Activated gamma-delta T cell treated with anti-CD3 and anti-CD28 coated beads, Interleukin-2, amount 50 U/mL, for 16 hours (primary cell): ENCODE measurements at regions not wholly inside any gene's neighbourhood (a gene's known extent, or its start where the extent isn't known, plus 50 kb on each side); places are given as distances from the start of the nearest gene placed in this dataset.

ENCODE experiments used
- DNase-seq: peaks from one replicate; pipeline ENCODE4 v3.0.0-alpha.2; 2020; ENCODE audit warnings: low read depth

- no peak for DNase-seq
These were observed 194.2 kb upstream of the CHD1 start for GRCh38 chr5:99122976-99123375.

DNA sequence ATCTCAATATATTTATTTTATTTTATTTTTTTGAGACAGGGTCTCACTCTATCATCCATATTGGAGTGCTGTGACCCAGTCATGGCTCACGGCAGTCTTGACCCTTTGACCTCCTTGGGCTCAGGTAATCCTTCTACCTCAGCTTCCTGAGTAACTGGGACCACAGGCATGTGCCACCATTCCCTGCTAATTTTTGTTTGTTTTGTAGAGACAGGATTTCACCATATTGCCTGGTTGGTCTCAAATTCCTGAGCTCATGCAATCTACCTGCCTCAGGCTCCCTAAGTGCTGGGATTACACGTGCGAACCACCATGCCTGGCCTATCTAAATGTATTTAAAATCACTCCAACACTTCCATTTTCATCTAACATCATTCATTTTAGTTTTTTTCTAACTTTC lies 190.5 kb upstream of the CHD1 start:
- no peak for DNase-seq

DNA sequence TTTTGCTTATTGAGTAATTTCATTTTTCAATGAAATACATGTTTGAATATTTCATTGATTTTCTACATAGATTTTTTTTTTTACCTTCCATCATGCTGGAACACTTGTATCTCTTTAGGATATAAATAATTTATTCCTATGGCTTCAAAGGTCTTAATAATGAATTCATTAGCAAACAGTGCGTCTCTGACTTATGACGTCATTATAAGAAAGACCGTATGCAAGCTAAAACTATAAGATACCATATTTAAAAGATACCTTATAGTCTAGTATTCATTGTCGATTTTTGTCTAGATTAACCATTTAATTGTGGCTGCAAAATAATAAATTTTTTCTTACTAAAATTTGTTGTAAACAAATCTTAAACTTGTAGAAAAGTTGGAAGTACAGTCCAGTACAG lies 187.7 kb upstream of the CHD1 start:
- DNase-seq = no peak

DNA sequence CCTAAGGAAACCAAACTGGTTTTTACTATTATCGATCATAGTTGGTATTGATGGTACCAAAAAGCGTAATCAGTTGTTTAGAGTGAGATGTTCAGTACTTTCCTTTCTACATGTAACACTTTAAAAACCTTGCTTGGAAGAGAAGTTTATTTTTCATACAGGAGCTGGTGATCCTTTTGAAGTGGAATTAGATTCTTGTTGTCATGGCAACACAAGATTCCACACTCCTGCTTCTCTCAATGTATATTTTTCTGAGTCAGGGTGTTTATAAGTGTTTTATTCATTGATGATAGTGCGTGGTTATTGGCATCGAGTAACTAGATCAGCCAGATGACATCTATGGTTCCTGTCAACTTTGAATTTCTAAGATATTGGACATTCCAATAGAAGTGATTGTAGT lies 181.1 kb upstream of the CHD1 start:
- no peak for DNase-seq

GRCh38 chr5:99105216-99105615 lies 176.4 kb upstream of the CHD1 start:
- no peak for DNase-seq

DNA sequence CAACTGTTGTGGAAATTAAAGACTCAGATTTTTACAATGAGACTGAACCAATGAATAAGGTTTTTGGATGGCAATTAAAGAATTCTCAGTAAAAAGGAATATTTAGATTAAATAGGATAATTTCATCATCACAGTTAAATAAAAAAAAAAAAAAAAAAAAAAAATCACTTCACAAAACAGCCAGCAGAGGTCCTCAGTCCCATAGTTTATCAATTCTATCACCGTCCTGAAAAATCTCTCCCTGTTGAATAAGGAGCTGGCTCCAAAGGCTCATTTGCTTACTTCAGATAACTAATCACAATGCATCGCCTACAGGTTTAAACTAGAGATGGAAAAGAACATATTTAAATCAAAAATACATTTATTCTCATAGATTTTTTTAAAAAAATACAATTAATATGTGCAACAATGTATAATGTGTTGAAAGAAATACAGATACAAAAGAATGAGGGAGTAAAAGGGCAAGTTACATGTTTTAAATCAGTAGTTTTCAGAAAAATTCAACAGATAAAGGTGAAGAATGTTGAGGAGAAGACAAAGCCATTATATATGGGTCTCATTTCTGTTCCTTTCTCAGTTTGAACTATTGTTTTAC lies 175.8 kb upstream of the CHD1 start:
- no peak for DNase-seq

DNA sequence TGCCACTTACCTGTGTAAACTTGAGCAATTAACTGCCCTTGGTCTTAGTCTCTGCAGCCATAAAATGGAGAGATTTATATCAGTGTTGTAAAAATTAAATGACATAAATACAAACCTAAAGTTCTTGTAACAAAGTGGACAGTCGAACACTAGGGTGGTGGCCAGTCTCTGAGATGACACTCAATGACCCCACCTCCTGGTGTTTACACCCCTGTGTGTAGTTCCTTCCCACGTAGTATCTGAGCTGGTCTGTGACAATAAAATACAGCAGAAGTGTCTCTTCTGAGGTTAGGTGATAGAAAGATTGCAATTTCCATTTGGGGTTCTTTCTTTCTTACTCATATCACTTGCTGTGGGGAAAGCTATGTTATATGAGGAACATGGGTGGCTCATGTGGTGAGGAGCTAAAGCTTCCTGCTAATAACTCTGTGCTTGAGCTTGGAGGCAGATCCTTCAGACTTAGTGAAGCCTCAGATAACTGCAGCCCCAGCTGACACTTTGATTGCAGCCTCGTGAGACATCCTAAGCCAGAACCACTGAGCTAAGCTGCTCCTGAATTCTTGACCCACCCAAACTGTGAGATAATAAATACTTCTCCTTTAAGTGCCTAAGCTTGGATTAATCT lies 173.4 kb upstream of the CHD1 start:
- no peak for DNase-seq

DNA sequence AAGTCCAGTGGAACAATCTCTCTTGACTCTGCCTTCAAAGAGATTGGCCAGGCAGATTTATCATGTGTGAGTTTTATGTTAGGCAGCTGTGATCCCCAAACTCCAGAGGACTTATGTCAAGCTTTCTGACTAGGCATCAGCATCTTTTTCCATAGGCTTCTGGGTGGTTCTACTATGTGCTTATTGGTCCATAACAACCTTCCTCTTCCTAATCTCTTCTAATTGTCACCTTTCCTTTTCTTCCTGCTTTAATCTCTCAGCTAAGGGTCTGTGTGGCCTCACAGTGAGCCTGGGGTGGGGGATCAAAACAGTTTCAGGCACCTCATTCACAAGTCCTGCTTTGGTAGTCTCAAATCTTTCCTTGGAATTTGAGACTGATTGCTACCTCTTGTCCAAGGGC lies 170.9 kb upstream of the CHD1 start:
- no peak for DNase-seq

GRCh38 chr5:99089822-99090549 lies 161.2 kb upstream of the CHD1 start:
- DNase-seq = no peak

- DNase-seq = no peak
These were observed 159.5 kb upstream of the CHD1 start for GRCh38 chr5:99088309-99088708.

DNA sequence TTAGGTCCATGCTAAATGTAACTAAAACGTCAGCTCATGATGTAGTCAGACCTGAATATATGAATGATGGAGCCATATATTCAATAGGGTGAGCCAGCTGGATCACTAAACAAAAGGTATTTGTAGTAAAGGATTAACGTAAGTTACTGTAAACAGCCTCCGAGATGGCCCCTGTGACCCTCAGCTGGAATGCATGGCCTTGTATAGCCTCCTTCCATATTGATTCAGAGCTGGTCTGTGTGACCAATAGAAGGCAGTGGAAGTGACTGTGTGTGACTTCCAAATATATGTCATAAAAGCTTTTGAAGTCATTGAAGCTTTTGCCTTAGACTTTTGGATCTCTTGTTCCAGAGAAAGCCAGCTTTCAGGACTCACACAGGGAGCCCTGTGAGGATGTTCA lies 154.4 kb upstream of the CHD1 start:
- DNase-seq = no peak

- no peak for DNase-seq
These were observed 152.9 kb upstream of the CHD1 start for GRCh38 chr5:99081711-99082110.

DNA sequence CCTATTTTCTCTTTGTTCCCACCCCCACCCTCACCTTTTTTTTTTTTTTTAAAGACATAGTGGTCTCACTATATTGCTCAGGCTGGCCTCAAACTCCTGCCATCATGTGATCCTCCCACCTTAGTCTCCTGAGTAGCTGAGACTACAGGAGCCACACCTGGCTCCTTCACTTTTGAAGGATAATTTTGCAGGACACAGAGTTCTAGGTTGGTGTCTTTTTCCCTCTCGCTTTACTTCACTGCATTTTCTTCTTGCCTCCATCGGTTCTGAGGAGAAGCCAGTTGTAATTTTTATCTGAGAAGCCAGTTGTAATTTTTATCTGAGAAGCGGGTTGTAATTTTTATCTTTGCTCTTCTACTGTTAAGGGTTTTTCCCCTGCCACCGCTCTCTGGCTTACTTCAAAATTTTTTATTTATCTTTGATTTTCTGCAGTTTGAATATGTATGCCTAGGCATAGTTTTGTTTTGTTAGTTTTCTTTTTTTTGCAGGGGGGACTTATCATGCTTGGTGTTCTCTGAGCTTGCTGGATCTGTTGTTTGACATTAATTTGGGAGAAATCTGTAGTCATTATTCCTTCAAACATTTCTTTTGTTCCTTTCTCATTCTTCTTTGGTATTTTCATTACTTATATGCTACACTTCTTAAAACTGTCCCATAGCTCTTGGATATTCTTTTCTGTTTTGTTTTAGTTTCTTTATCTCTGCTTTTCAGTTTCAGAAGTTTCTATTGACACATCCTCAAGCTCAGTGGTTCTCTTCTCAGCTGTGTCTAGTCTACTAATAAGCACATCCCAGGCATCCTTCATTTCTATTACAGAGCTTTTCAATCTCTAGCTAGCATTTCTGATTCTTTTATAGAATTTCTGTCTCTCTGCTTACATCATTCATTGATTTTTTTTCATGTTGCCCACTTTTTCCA lies 148.2 kb upstream of the CHD1 start:
- no peak for DNase-seq

DNA sequence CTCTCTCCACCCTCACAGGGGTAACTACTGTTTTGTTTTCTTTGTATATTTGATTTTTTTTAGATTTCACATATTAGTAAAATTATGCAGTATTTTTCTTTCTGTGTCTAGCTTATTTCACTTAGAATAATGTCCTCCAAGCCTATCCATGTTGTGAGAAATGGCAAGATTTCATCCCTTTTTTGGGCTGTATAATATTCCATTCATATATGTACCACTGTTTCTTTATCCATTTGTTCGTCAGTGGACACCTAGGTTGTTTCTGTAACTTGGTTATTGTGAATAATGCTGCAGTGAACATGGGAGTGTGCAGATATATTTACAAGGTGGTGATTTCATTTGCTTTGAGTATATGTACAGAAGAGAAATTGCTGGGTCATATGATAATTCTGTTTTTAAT lies 144.0 kb upstream of the CHD1 start:
- no peak for DNase-seq

GRCh38 chr5:99070822-99071221 lies 142.0 kb upstream of the CHD1 start:
- no peak for DNase-seq

DNA sequence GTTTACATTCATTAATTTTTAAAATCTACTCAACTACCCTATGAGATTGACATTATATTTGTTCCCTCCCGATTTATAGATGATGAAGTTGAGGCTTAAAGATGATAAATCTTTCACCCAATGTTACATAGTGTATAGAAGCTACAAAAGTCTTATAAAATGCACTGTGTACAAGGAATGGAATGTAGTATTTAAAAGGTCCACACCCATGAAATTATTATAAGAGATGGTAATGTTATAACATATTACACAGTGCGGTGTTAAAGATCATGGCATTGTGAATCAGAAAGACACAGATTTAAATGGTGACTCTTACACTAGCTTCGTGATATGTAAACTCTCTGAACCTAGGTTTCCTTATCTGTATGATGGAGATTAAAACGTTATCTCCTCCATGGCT lies 141.6 kb upstream of the CHD1 start:
- no peak for DNase-seq

DNA sequence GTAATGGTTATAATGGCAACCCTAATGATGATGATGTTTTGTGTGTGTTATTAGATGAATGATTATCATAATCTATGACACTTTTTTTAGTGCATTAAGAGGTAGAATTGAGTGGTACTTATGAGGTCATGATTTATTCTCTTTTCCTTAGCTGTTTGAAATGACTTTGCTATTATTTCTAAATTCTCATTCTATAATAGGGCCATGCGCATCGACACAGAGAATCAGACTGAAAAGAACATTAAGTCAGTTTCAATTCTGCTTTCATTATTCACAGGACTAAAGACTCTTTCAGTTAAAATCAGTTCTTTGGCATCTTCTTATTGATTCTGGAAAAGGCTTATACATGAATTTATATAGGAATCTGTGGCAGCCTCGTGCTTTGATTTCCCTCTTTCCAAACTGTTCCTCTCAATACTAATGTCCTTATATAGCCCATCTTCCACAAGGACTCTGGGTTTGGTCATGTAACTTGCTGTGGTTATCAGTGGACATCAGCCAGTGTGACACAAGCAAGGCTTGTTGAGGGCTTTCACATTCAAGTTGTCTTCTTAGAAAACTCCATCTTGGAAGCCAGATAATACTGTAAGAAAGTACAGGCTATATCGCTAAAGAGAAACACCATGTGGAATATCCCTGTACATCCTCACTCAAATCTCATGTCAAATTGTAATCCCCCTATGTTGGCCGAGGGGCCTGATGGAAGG lies 140.3 kb upstream of the CHD1 start:
- DNase-seq = no peak

DNA sequence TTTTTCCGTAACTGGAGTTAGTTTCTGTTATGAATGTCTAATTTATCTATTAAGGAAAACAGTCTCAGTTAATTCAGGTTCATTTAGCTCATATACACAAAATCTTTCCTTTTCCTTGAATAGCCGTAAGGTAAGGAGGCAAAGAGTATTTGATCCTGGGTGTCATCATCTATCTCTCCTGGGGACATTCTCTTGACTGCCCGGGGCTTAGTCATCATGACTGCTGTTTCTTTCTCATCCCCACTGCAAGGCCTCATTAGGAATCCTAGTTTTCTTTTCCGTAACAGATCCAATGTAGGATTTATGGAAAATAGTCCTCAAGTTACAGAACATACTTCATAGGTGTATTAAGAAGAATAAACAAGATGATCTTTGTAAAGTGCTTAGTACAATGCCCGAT lies 134.9 kb upstream of the CHD1 start:
- DNase-seq = no peak

DNA sequence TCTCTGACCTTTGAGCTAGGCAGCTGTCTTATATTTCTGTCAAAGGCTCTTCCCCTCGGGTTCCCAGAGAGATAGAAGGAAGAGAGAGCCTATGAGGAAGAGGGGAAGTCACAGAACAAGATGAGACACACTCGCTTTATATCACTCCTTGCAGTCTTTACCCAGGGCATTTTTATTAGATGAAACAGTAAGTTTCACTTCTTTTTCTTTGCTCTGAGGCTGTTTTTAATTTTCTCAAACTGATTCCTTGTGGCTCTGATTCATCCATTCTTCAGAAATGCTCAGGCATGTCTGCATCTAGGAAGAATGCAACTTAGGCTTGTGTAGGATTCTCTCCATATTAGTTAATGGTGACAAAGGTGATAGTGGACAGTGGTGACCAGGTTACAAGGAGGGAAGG lies 132.9 kb upstream of the CHD1 start:
- DNase-seq = no peak

DNA sequence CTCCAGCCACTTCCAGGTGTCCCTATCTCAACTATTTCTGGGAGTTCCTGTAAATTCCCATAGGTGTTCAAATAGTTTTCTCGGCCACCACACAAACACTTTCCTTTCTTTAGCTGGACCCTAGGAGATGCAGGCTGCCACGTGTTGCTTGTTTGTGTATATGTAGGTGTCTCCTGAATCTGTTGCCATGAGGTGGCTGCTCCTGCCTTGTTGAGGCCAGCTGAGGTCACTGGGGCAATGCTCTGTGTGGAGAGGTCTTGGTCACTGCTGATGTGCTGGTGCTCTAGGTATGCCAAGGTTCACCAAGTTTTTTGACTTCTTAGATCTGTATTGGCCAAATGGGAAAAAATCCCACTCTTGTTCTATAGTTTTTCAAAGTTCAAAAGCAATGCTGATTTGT lies 132.5 kb upstream of the CHD1 start:
- DNase-seq = no peak

- DNase-seq = peak; percentile 84
These were observed 131.8 kb upstream of the CHD1 start for GRCh38 chr5:99060306-99061261.
